OCI-LY3 (cell line): ENCODE measurements at regions not wholly inside any gene's neighbourhood (a gene's known extent, or its start where the extent isn't known, plus 50 kb on each side); places are given as distances from the start of the nearest gene placed in this dataset.

Experiments
- CTCF ChIP-seq: fragments of 200-600, 300-600 bp; sonication (generic); IDR thresholded peaks from 2 replicates; pipeline ENCODE4 v1.5.1; 2014; ENCODE audit warnings: antibody characterized with exemption, low read length, low read depth
- EZH2phosphoT487 ChIP-seq: fragments of 200-600 bp; shearing (Covaris generic); IDR thresholded peaks from 2 replicates; pipeline ENCODE4 v1.6.1; 2018; ENCODE audit warnings: antibody characterized with exemption, mixed run types, low read depth

GRCh38 chr5:68947986-68948385, 145.8 kb upstream of the SLC30A5 start:
- TF ChIP-seq CTCF (no peak), EZH2phosphoT487 (no peak)
